OCI-LY3 (cell line): ENCODE measurements at regions not wholly inside any gene's neighbourhood (a gene's known extent, or its start where the extent isn't known, plus 50 kb on each side); places are given as distances from the start of the nearest gene placed in this dataset.

ENCODE experiments used
- CTCF ChIP-seq: fragments of 200-600, 300-600 bp; sonication (generic); IDR thresholded peaks from 2 replicates; pipeline ENCODE4 v1.5.1; 2014; ENCODE audit warnings: antibody characterized with exemption, low read length, low read depth
- EZH2phosphoT487 ChIP-seq: fragments of 200-600 bp; shearing (Covaris generic); IDR thresholded peaks from 2 replicates; pipeline ENCODE4 v1.6.1; 2018; ENCODE audit warnings: antibody characterized with exemption, mixed run types, low read depth

GRCh38 chr3:25156626-25157025, 271.4 kb upstream of the RARB start:
- TF ChIP-seq CTCF (no peak), EZH2phosphoT487 (no peak)
